ENCODE measurements at regions not wholly inside any gene's neighbourhood (a gene's known extent, or its start where the extent isn't known, plus 50 kb on each side); places are given as distances from the start of the nearest gene placed in this dataset.

GRCh38 chr14:85895603-85896002 is 365.7 kb downstream of the FLRT2 start:
- no peak overlapping the region for H3K27ac Mint-ChIP-seq
- no peak for TF ChIP-seq CTCF (conservative IDR thresholded peaks at IDR 0.05)
- WGBS, 2 experiments (ENCODE audit: insufficient coverage in 1 of 2, insufficient read length in 1 of 2): 100% methylated on average over 1 of the region's 1 CpG; no CpG with 5 or more reads in 1 of the 2 experiments

GRCh38 chr14:85892251-85892650 is 362.3 kb downstream of the FLRT2 start:
- Histone ChIP-seq H3K4me3 (ENCODE audit: low read length) (no peak overlapping the region), H3K27me3 (ENCODE audit: control insufficient read depth, insufficient read depth, low read length, poor library complexity, severe bottlenecking) (no peaks in the 10 kb centered on the region), H3K9ac (ENCODE audit: extremely low read depth, low read length, poor library complexity, severe bottlenecking) (no peak overlapping the region), H3K9me3 (ENCODE audit: control insufficient read depth, low read length) (no peaks in the 10 kb centered on the region), H3K4me1 (ENCODE audit: control insufficient read depth, insufficient read depth, low read length) (no peaks in the 10 kb centered on the region), H3K27ac (ENCODE audit: low read depth, low read length) (no peak overlapping the region), H3K36me3 (ENCODE audit: control insufficient read depth, insufficient read depth, low read length) (no peaks in the 10 kb centered on the region)
- no peak for DNase-seq
- Mint-ChIP-seq H3K4me1 (peaks cover 6% of the 10 kb centered on the region), H3K27me3 (ENCODE audit: insufficient read depth) (no peaks in the 10 kb centered on the region), H3K36me3 (ENCODE audit: low read depth) (no peaks in the 10 kb centered on the region), H3K9me3 (no peaks in the 10 kb centered on the region), H3K4me3 (no peak overlapping the region), H3K27ac (no peak overlapping the region)
- WGBS, 2 experiments (ENCODE audit: insufficient coverage in 1 of 2, insufficient read length in 1 of 2): 92 to 100% methylated on average over 1 to 4 of the region's 4 CpGs
- TF ChIP-seq CTCF (conservative IDR thresholded peaks at IDR 0.05): no peak

More at GRCh38 chr14:85895603-85896002, 365.7 kb downstream of the FLRT2 start:
- H3K27me3 Mint-ChIP-seq (ENCODE audit: insufficient read depth): no peaks in the 10 kb centered on the region
- H3K27ac ChIP-seq (ENCODE audit: low read depth, low read length): no peak overlapping the region
- no peak overlapping the region for H3K4me3 Mint-ChIP-seq
- no peaks in the 10 kb centered on the region for H3K36me3 ChIP-seq (ENCODE audit: control insufficient read depth, insufficient read depth, low read length)
- H3K4me1 Mint-ChIP-seq: peaks cover 6% of the 10 kb centered on the region
- no peaks in the 10 kb centered on the region for H3K4me1 ChIP-seq (ENCODE audit: control insufficient read depth, insufficient read depth, low read length)
- H3K4me3 ChIP-seq (ENCODE audit: low read length): no peak overlapping the region
- H3K9me3 ChIP-seq (ENCODE audit: control insufficient read depth, low read length): no peaks in the 10 kb centered on the region
- no peaks in the 10 kb centered on the region for H3K36me3 Mint-ChIP-seq (ENCODE audit: low read depth)
- H3K9me3 Mint-ChIP-seq: no peaks in the 10 kb centered on the region
- DNase-seq: no peak
- no peak overlapping the region for H3K9ac ChIP-seq (ENCODE audit: extremely low read depth, low read length, poor library complexity, severe bottlenecking)
- H3K27me3 ChIP-seq (ENCODE audit: control insufficient read depth, insufficient read depth, low read length, poor library complexity, severe bottlenecking): no peaks in the 10 kb centered on the region

- peaks cover 3% of the 10 kb centered on the region for H3K9me3 Mint-ChIP-seq
- no peaks in the 10 kb centered on the region for H3K36me3 ChIP-seq (ENCODE audit: control insufficient read depth, insufficient read depth, low read length)
- H3K36me3 Mint-ChIP-seq (ENCODE audit: low read depth): no peaks in the 10 kb centered on the region
- no peak for DNase-seq
- no peak overlapping the region for H3K4me3 ChIP-seq (ENCODE audit: low read length)
- no peak overlapping the region for H3K4me3 Mint-ChIP-seq
- no peaks in the 10 kb centered on the region for H3K4me1 Mint-ChIP-seq
- no peak overlapping the region for H3K27ac ChIP-seq (ENCODE audit: low read depth, low read length)
- no peaks in the 10 kb centered on the region for H3K9me3 ChIP-seq (ENCODE audit: control insufficient read depth, low read length)
- no peaks in the 10 kb centered on the region for H3K27me3 Mint-ChIP-seq (ENCODE audit: insufficient read depth)
- 93 to 95% methylated on average over 3 to 4 of the region's 4 CpGs for WGBS, 2 experiments (ENCODE audit: insufficient coverage in 1 of 2, insufficient read length in 1 of 2)
- no peak overlapping the region for H3K27ac Mint-ChIP-seq
- TF ChIP-seq CTCF (conservative IDR thresholded peaks at IDR 0.05): no peak
- H3K27me3 ChIP-seq (ENCODE audit: control insufficient read depth, insufficient read depth, low read length, poor library complexity, severe bottlenecking): no peaks in the 10 kb centered on the region
- no peak overlapping the region for H3K9ac ChIP-seq (ENCODE audit: extremely low read depth, low read length, poor library complexity, severe bottlenecking)
- H3K4me1 ChIP-seq (ENCODE audit: control insufficient read depth, insufficient read depth, low read length): no peaks in the 10 kb centered on the region
Observed at GRCh38 chr14:85883966-85884365, 354.0 kb downstream of the FLRT2 start.

Data from endodermal cell (in vitro differentiated cells).